ENCODE measurements at regions not wholly inside any gene's neighbourhood (a gene's known extent, or its start where the extent isn't known, plus 50 kb on each side); places are given as distances from the start of the nearest gene placed in this dataset.
"Not testable (repeated sequence)": the region's sequence is repeated elsewhere in the genome, so short reads cannot be mapped to it uniquely, and the experiment has no call there.

DNA sequence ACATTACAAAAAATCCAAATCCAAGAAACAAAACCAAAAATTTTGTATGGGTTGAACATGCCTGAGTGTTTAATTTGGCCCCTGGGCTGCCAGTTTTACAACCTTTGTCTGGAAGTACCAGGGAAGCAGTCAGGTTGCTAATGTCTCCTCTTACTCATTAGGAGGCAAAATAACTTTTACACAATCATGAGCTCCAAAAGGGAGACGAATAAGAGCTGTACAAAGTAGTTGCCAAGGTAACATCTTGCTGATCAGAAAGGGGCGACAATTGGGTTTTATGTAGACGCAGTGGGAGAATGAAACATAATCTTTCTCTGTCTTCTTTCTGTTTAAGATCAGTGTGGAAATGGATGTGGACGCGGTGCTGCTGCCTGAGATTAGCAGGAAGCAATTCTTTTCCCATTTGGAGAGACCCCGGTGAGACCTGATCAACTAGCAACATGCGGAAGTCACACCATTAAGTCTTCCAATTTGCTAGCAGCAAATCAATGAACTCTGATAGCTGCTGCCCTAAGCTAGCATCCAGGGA lies 90.7 kb upstream of the IGFBP7 start:
- DNase-seq, result no peak

DNA sequence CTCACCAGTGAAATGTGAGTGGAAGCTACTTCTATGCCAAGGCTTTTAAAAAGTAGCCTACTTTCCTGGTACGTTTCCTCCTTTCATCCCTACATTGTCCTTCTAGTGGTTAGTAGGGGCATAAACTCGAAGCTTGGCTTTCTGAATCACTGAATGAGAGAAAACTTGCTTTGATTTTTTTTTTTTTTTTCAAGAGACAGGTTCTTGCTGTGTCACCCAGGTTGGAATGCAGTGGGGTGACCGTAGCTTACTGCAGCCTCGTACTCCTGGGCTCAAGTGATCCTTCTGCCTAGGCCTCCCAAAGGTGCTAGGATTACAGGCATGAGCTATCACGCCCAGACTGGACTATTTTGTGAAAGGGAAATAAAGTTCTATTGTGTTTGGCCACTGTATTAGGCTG lies 89.1 kb upstream of the IGFBP7 start:
- no peak for DNase-seq

DNA sequence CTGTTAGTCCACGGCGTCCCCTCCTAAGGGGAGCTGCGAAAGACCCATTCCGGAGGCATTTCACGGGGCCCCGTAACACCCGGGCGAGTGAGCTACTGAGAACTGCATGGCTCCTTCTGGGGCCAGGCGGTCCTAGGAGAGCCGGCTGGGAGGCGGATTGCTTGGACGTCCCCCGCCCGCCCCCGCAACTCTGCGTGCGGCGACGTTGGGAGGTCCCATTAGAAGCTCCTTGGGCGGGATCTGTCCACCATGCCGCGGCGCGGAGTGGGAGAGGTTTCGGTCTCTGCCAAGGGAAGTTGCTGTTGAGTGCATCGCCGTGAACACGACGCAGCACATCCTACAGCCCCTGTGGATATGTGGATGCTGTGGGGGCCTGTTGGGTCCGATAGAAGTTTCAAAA lies 85.4 kb upstream of the IGFBP7 start:
- DNase-seq, result no peak

DNA sequence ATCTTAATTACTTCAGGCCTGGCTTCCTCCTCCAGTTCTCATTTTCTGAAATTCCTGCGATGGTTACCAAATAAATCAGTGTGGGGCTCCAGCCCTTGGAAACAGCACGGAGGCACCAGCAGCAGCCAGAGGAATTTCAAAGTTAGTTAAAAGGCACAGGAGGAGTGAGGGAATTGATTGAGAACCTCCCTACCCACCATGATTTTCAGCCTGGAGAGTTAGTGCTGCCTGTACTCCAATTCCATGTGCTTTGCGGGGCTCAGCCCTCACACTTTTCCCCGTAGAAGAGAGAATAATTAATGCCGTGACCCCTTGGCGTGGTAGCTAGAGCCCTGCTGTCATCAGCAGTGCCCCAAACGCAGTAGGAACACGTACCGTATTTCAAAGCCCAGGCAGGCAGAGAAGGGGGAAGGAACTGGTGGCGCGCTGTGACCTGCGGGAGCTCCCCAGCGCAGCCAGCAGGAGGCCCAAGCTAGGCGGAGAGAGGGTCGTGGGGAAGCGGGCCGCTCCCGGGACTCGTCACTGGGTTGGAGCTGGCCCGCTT lies 84.0 kb upstream of the IGFBP7 start:
- no peak for DNase-seq

DNA sequence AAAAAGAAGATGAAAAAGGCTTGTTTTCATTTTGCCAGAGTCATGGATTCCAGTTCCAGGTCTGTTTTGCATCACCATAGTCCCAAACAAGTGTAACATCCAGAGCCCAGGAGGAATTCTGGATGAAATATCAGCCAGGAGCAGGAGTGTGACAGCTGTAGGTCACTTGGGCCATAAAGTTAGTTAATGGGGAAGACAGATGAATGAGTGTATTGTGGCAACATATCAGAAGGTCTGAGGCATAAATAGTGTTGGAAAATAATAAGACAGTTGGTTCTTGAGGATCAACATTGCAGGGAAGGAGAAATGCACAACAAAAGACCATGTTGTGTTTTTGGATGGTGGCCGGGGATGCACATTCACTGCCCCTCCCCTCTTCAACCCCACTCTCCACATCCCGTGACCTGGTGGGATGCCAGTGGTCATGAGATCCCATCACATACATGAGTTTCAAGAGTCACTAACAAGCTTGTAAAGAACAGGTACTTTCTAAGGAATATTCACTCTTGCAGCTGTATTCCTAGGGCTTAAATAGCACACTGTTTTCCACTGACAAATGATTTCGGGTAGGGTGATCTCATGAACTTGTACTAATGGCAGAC lies 83.1 kb upstream of the IGFBP7 start:
- DNase-seq, result no peak

DNA sequence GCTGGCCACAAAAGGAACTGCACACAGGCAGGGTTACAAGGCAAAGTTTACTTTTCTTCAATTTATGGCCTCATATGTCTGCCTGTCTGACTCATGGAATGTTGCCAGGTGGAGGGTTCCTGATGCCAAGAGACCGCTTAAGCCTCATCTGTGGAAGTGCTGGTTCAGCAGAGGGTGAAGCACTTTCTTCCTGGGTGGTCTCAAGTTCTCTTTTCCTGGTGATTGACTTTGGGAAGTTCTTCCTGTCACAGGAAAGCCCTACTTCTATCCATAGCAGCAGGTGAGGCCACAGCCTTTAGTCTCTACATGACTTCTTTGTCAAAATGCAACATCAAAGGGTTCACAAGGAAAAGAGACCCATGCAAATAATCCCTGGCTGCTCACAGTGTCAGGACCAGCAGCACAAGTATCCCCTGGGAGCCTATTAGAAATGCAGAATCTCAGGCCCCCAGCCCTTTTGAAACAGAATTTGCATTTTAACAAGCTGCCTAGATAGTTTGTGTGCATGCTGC lies 81.4 kb upstream of the IGFBP7 start:
- DNase-seq, result peak; percentile 1

DNA sequence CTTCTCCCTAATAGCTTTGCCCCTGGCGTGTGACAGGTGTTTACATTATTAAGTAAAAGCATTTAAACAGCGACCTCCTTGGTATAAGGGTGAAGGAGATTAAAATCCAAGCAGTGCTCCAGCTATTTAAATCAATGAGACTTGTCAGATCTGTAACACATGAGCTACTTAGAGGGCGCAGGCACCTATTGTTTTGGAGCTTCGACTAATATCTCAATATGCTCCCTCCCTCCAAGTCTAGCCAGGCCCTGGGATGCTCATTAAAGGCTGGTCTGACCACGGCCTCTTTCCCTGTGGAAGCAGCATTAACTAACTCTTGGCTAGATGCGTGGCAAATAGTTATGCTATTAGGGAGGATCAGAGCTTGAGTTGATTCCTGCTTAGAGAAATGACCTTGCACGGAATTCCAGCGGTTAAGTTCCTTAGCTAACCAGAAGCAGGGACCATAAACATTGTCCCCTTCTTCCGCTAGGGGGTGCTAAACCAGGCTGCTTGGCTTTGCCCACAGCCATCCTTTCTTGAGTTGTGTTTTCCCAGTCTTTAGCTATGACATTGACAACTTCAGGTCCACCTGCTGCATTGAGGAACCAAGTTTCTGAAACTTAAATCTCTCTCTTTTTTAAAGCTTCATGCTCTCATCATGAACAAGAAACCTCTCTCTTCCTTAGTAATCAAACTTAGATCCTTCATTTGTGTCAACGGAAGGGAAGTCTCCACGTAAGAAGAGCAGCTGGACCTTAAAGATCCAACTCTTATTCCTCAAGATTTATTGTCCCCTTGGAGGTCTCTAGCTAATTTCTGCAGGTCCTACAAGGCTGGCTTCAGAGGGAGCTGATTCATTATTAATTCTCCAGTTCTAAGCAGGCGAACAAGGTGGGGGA lies 80.7 kb upstream of the IGFBP7 start:
- peak; percentile 54 for DNase-seq

DNA sequence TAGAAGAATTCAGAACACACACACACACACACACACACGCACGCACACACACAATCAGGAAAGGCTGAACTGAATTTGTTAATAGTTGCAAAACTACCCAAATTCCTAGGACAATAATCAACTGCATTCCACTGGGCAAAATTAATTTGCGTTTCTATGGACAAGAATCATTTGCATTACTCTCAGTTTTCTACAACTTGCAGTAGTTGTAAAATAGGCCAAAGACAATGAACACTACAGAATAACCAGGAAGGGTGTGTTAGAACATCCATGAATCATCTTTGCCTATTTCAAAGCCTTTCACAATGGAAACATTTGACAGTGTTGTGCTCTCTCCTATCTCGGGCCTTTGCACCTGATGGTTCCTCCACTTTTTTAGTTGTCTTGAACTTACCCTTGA lies 77.1 kb upstream of the IGFBP7 start:
- no peak for DNase-seq

DNA sequence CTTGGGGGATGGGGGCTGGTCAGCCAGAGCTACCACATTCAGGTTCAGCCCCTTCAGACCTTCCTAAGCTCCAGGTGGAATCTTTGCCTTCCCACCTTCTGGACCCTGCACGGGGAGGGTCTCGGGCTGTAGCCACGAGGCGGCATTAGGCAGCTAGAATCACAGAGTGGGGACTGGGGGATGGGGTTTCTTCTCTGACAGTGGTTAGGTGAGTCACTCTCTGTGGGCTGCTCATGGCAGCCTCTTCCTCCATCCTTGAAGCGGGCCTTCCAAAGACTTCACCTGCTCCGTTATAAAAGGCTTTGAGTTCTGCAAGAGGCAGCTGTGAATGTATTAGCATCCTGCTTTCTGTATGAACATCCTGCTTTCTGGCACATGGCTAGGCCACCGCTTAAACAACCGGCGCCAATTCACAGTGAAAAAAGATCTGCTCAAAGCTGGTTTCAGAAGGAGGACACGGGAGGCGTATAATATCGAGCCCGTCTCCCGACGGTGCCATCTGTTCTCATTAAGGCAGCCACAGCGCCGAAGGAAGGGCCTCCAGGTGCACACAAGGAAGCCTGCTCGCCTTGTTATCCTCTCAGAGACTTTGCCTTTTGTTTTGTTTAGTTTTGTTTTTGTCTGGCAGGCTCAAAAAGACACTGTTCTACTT lies 74.3 kb upstream of the IGFBP7 start:
- no peak for DNase-seq

DNA sequence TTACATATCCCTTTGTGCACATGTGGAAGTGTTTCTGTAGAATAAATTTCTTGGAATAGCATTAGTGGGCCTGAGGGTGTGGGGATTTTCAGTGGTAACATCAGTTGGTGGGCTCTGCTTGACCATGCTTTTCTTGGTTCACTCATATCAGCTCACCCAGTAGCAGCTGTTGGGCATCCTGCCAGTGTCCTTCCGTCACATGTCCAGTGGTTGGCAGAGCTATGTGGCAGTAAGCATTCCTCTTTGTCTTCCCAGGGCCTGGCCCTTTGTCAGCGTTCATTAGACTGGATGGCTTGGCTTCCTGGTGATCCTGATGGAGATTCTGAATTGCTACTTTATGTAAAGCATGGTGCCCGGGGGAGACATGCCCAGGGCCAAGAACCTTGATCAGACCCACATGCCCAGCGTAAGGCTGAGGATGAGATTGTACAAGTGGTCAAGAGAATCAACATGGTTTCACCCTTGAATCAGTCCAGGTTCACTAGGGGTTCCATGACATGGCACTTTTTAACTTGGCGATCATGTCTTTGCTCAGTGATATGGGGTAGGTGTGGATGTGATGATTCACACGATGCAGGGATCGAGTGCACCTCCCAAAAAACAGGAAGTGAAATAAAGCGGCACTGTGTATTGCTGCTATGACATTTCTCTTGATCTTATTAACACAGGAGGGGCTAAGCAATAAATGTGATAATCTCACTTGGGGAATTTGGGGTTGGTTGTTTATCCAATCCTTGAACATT lies 72.1 kb upstream of the IGFBP7 start:
- peak; percentile 34 for DNase-seq

DNA sequence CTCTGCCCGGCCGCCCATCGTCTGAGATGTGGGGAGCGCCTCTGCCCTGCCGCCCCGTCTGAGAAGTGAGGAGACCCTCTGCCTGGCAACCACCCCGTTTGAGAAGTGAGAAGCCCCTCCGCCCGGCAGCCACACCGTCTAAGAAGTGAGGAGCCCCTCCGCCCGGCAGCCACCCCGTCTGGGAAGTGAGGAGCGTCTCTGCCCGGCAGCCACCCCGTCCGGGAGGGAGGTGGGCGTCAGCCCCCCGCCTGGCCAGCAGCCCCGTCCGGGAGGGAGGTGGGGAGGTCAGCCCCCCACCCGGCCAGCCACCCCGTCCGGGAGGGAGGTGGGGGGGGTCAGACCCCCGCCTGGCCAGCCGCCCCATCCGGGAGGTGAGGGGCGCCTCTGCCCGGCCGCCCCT lies 63.0 kb upstream of the IGFBP7 start:
- DNase-seq, result not testable (repeated sequence)

DNA sequence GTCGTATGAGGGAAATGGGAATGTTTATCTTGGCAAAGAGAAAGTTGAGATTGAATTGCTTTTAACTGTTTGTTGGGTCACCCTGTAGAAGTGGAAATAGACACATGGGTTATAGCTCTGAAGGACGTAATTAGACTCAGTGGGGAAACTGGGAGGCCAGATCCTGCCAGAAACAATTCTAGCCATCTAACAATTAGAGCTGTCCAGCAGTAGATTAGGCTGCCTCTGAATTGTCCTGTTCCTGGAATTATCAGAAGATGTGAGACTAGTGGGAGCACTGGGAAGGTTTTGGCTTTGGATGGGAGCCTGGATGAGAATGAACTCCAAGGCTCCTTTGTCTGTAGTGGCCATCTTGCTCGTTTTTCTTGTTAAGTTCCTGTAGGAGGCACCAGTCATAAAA lies 61.9 kb upstream of the IGFBP7 start:
- peak; percentile 7 for DNase-seq

DNA sequence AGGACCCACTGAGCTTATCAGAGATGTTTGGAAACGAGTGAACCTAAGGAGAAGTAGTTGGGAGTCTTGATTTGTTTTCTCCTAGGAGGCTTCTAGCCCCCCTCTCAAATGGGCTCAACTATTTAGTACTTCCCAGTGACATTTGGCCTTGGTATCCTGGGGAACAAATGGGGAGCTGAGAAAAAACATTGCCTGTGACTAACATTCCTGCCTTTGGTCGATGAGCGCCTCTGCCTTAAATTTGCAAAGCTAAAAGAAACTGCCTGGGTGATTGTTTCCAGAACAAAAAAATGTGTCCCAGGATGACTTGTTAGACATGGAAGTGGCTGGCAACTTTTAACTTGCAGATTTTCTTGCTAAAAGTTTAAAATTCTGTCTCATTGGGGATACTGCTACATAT lies 58.8 kb upstream of the IGFBP7 start:
- DNase-seq, result no peak

DNA sequence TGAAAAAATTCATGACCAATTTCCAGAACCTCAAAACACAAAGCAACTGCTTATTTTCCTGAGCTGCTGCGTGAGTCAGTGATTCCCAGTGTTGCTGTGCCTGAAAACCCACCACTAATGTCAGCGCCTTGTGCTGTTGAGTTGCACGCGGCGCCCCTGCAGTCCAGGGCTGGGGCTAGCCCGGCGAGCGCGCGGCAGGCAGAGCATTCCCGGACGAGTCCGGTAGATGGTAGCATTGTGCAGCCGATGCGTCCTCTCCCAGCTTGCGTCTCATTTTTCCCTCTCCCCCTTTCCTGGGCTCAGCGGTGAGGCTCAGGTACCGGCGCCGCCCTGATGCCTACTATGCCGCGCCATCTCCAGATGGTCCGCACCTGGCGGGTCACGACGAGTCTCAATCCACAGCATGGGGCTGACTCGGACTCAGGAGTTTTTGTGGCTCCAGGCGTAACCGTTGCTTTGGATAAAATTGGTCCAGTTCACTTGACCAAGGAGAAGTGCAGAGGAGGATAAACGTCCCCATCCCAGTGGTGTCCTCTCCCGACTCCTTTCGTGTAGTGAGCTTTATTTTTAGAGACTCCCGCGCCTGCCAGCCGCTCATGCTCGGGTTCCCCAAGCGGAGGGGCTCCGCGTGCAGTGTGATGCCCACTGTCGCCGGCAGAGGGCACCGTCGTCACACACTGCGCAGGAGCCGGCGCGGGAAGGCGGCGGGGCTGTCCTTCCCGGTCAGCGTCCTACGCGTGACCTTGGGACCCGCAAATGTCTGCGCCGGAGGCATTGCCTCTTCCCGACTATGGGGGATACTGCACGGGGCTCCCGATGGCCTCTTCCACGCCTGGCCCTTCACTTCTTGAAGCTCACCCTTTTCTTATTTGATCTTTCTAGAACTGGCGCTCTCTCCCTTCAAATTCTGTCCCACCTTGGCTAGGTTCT lies 53.6 kb upstream of the IGFBP7 start:
- DNase-seq, result peak; percentile 90

DNA sequence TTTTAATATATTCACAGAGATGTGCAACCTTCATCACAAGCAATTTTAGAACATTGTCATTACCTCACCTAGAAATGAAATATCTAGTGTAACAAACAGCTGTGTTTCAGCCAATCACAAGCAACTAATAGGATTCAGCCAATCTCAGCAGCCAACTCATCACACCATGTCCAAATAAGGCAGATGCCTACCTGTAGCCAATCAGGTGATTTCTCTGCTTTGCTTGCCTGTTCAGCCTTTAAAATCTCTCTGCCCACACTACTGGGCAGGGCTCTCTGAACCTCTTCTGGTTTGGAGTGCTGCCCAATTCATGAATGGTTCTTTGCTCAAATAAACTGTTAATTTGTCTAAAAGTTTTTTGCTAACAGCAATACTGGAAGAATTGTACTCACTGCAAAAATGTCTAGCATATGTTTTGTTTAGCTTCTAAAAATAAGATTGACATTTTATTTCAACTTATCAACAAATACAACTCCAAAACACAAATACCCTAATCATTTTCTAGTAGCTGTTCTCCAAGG lies 52.4 kb upstream of the IGFBP7 start:
- DNase-seq, result peak; percentile 10

Data from dermis blood vessel endothelial cell (primary cell).